NCI-H524 (cell line): ENCODE measurements at regions not wholly inside any gene's neighbourhood (a gene's known extent, or its start where the extent isn't known, plus 50 kb on each side); places are given as distances from the start of the nearest gene placed in this dataset.
"Not testable (repeated sequence)": the region's sequence is repeated elsewhere in the genome, so short reads cannot be mapped to it uniquely, and the experiment has no call there.

Experiments used
- DNase-seq, 2 experiments: peaks; one replicate each; lab custom pipeline; 2025; lab: John Stamatoyannopoulos, UW

GRCh38 chrX:16320765-16321355 is 153.6 kb downstream of the MAGEB17 start:
- DNase-seq, result no peak

- DNase-seq, result no peak
Measured at GRCh38 chrX:16333453-16333852, 166.2 kb downstream of the MAGEB17 start.

- DNase-seq, result no peak
Measured at GRCh38 chrX:16335181-16335580, 167.9 kb downstream of the MAGEB17 start.

GRCh38 chrX:16347968-16348670 is 180.8 kb downstream of the MAGEB17 start:
- DNase-seq, result no peak

- DNase-seq, result no peak
Measured at GRCh38 chrX:16357902-16358301, 190.6 kb downstream of the MAGEB17 start.

GRCh38 chrX:16360056-16360455 is 192.8 kb downstream of the MAGEB17 start:
- DNase-seq, result not testable (repeated sequence)

- DNase-seq, result no peak
Measured at GRCh38 chrX:16368696-16369095, 201.4 kb downstream of the MAGEB17 start.

- no peak for DNase-seq
Measured at GRCh38 chrX:16376056-16376455, 208.8 kb downstream of the MAGEB17 start.

GRCh38 chrX:16386126-16386525 is 218.8 kb downstream of the MAGEB17 start:
- DNase-seq, result no peak

GRCh38 chrX:16392597-16392996 is 225.3 kb downstream of the MAGEB17 start:
- no peak for DNase-seq

- DNase-seq, result no peak
Measured at GRCh38 chrX:16394290-16394689, 227.0 kb downstream of the MAGEB17 start.

- no peak for DNase-seq
Measured at GRCh38 chrX:16403808-16404207, 236.5 kb downstream of the MAGEB17 start.

- DNase-seq, result no peak
Measured at GRCh38 chrX:16416588-16416987, 233.4 kb upstream of the S100G start.

GRCh38 chrX:16418650-16419049 is 231.3 kb upstream of the S100G start:
- DNase-seq, result no peak

GRCh38 chrX:16427668-16428067 is 222.3 kb upstream of the S100G start:
- no peak for DNase-seq

GRCh38 chrX:16429406-16429805 is 220.6 kb upstream of the S100G start:
- DNase-seq, result no peak

GRCh38 chrX:16431266-16431665 is 218.7 kb upstream of the S100G start:
- DNase-seq, result no peak

- no peak for DNase-seq
Measured at GRCh38 chrX:16433021-16433420, 216.9 kb upstream of the S100G start.

GRCh38 chrX:16435399-16435986 is 214.5 kb upstream of the S100G start:
- no peak for DNase-seq

GRCh38 chrX:16436348-16437188 is 213.4 kb upstream of the S100G start:
- peak; percentile 72 to 85 for DNase-seq

- no peak for DNase-seq
Measured at GRCh38 chrX:16440446-16440845, 209.5 kb upstream of the S100G start.

GRCh38 chrX:16444353-16444752 is 205.6 kb upstream of the S100G start:
- no peak for DNase-seq
